ENCODE measurements at regions not wholly inside any gene's neighbourhood (a gene's known extent, or its start where the extent isn't known, plus 50 kb on each side); places are given as distances from the start of the nearest gene placed in this dataset.
"Not testable (repeated sequence)": the region's sequence is repeated elsewhere in the genome, so short reads cannot be mapped to it uniquely, and the experiment has no call there.

DNA sequence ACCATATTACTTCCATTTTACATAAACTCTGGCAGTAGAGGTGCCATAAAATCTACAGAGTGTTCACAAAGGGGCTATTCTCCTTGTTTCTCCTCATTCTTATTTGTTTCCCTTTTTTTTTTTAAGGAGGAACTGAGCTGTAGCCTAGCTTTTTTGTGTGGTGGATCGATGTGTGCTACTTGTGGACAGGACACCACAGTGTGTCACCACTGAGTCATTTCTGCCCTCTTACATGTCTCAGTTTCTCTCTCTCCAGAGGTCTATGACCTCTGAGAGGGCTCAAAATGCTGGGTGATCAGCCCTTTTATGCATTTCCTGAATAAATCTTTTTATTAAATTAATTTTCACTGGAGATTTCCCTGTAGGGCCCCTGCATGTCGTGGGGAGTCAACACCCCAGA, 370.2 kb downstream of the ADGRD1 start:
- intact Hi-C loops (cut with DNase I; ENCODE audit: low total_unique reads): no loop called here
- Histone ChIP-seq H3K27me3 (no peaks in the 10 kb centered on the region), H3K9me3 (no peaks in the 10 kb centered on the region), H3K4me1 (no peaks in the 10 kb centered on the region), H3K4me3 (no peak overlapping the region), H3K36me3 (no peaks in the 10 kb centered on the region), H3K27ac (no peak overlapping the region)
- DNase-seq (no peak), ATAC-seq (no peak)
- in situ Hi-C loops (cut with MboI; ENCODE audit: low sequenced_read_pairs in 4 of 4): loop anchor here in 1 of 4 donors (25.0 kb wide), 1 partner anchor 313 kb away; no protein-coding TSS in a partner anchor
- TF ChIP-seq POLR2A (IDR thresholded peaks at IDR 0.05) (no peak), CTCF (IDR thresholded peaks at IDR 0.05 in 4 of 5, conservative IDR thresholded peaks at IDR 0.05 in 1 of 5) (no peak)

DNA sequence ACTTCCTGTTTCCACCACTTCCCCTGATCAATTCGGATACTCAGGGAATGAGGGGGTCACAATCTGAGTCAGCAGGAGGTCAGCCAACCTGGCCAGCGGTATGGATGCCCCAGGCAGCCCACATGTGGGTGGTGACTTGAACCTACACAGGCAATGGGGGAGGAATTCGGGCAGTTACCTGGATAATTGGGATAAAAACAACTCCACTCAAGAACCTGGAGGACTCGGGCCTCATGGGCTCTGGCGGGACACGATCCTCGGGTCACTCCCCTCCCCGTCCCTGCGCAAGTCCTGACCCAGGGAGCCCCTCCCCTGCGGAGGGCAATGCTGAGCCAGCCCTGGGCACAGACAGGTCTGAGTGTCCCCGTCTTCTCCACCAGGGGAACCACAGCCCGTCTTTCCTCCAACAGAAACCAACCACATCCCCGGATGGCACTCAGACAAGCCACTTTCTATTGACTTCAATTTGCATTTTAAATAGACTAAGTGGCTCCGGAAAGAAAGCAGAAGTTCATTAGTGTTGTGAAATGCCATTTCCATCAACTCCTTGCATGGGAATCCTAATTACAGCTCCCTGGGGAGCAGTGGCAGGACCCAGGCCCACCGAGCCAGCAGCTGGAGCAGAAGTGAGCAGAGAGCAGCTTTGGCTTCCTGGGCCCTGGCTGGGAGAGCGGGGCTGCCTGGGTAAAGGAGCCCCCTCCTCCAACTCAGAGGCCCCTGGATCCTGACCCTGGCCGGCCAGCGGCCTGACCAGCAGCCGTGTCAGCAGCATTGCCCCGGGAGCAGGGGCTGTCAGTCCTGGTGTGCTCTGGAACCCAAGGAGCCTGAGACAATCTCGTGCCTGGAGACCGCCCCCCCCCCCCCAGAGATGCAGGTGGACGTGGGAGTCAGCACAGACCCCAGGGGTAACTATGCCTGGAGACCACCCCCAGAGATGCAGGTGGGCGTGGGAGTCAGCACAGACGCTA, 374.1 kb downstream of the ADGRD1 start:
- H3K9me3 ChIP-seq: no peaks in the 10 kb centered on the region
- H3K36me3 ChIP-seq: no peaks in the 10 kb centered on the region
- TF ChIP-seq POLR2A (IDR thresholded peaks at IDR 0.05) (no peak), CTCF (IDR thresholded peaks at IDR 0.05 in 4 of 5, conservative IDR thresholded peaks at IDR 0.05 in 1 of 5) (no peak)
- DNase-seq (no peak), ATAC-seq (no peak)
- in situ Hi-C loops (cut with MboI; ENCODE audit: low sequenced_read_pairs in 4 of 4) (no loop called here), intact Hi-C loops (cut with DNase I; ENCODE audit: low total_unique reads) (no loop called here)
- H3K4me1 ChIP-seq: no peaks in the 10 kb centered on the region
- no peaks in the 10 kb centered on the region for H3K27me3 ChIP-seq
- H3K27ac ChIP-seq: no peak overlapping the region
- H3K4me3 ChIP-seq: no peak overlapping the region

GRCh38 chr12:131328861-131329845, 375.4 kb downstream of the ADGRD1 start:
- H3K27ac ChIP-seq; intact Hi-C loops (cut with DNase I; ENCODE audit: low total_unique reads); in situ Hi-C loops (cut with MboI; ENCODE audit: low sequenced_read_pairs in 4 of 4); H3K9me3 ChIP-seq; DNase-seq; H3K27me3 ChIP-seq; H3K4me3 ChIP-seq; H3K4me1 ChIP-seq; H3K36me3 ChIP-seq; ATAC-seq: not testable (repeated sequence)

DNA sequence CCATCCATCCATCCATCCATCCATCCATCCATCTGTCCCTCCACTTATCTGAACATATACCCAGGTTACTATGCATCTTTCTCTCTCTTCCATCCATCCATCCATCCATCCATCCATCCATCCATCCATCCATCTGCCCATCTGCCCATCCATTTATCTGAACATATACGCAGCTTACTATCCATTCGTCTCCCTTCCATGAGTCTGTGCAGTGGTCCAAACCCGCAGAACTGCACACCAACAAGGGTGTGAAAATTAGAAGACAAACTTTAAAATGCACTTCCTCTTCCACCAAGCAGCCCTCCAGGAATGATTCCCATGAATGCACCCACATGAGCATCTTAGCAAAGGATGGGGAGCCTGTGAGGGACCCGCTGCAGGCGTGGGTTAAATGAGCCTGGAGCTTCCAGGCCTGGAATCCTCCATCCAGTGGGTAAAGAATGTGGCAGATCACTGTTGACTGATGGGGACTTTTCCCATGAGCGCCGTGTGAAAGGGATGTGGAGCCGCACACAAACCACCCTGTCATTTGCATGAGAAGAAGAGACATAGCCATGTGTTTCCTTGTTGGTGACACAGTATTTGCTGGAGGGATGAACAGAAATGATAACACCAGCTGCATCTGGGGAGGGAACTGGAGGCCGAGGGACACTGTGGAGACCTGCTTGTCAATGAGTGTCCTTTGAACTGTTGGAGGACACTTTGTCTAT, 376.6 kb downstream of the ADGRD1 start:
- intact Hi-C loops (cut with DNase I; ENCODE audit: low total_unique reads): no loop called here
- no peak overlapping the region for H3K27ac ChIP-seq
- DNase-seq (no peak), ATAC-seq (no peak)
- in situ Hi-C loops (cut with MboI; ENCODE audit: low sequenced_read_pairs in 4 of 4): no loop called here
- no peaks in the 10 kb centered on the region for H3K36me3 ChIP-seq
- no peaks in the 10 kb centered on the region for H3K27me3 ChIP-seq
- no peak for TF ChIP-seq CTCF (IDR thresholded peaks at IDR 0.05 in 4 of 5, conservative IDR thresholded peaks at IDR 0.05 in 1 of 5)
- TF ChIP-seq POLR2A (IDR thresholded peaks at IDR 0.05): no peak
- no peaks in the 10 kb centered on the region for H3K4me1 ChIP-seq
- H3K4me3 ChIP-seq: no peak overlapping the region
- no peaks in the 10 kb centered on the region for H3K9me3 ChIP-seq

Measured in gastrocnemius medialis (tissue), 4 donors.